GM18520 (cell line): ENCODE measurements at regions not wholly inside any gene's neighbourhood (a gene's known extent, or its start where the extent isn't known, plus 50 kb on each side); places are given as distances from the start of the nearest gene placed in this dataset.
A peak's percentile ranks its signal among the peaks of the same experiment; 100 is the strongest.

Experiments used
- ATAC-seq: cut with Tn5 transposase; IDR thresholded peaks from one replicate; pipeline ENCODE4 v1.9.1; 2021; ENCODE audit not compliant: unreplicated experiment

DNA sequence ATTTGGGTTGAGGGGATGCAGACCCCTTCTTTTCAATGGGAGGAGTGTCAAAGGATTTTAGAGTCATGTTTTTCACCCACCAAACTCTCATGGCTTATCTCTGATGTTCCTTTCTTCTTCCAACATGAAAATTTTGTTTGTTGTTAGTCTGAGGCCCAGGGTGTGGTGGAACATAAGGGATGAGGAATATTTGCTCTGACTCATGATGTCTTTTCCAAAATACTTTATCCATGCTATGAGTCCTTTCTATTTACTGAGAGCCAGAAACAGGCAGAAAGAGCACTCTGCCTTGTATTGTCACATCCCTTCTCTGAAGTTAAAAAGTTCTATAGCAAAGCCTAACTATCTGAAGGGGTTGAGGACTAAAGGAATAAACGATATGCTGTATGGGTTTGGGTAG, 61.6 kb upstream of the GYPA start:
- no peak for ATAC-seq

GRCh38 chr4:144203155-144203554, 62.6 kb upstream of the GYPA start:
- no peak for ATAC-seq

GRCh38 chr4:144204431-144204830, 63.9 kb upstream of the GYPA start:
- ATAC-seq = no peak

- no peak for ATAC-seq
These were observed 66.2 kb upstream of the GYPA start for GRCh38 chr4:144206711-144207110.

DNA sequence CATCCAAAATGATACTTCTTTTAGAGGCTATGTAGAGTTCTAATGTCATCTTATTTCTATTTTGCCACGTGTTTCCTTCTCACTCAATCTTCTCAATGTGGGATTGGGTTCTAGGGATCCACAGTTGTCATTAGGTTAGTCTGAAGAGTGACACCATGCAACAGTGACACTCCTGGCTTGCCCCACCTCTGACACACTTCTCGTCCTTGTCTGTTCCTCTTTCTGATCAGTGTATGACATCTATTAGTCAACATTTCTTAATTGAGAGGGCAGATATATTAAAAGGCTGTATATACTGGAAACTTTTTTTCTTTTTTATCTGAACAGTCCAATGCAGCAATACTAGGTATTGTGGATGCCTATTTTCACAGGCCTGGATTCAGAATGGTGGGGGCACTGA, 67.6 kb upstream of the GYPA start:
- ATAC-seq = no peak

GRCh38 chr4:144209491-144209890, 69.0 kb upstream of the GYPA start:
- no peak for ATAC-seq

DNA sequence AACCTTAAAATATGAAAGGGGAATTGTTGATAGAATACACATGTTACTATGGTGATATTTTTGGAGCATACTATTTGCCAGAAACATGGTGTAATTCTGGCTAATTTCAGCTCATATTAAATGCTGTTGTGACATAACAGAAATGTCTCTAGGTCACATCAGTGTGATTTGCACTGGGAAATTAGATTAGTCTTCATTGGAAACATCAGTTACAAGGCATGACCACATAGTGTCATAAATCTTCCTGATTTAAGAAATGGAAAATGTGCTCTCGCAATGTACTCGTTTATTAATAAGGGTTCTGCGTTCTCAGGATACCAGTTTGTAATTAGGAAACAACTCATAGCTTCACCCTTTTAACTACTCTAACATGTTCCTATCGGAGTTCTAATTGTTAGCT, 72.9 kb upstream of the GYPA start:
- no peak for ATAC-seq

GRCh38 chr4:144223149-144223548, 82.6 kb upstream of the GYPA start:
- ATAC-seq = no peak

DNA sequence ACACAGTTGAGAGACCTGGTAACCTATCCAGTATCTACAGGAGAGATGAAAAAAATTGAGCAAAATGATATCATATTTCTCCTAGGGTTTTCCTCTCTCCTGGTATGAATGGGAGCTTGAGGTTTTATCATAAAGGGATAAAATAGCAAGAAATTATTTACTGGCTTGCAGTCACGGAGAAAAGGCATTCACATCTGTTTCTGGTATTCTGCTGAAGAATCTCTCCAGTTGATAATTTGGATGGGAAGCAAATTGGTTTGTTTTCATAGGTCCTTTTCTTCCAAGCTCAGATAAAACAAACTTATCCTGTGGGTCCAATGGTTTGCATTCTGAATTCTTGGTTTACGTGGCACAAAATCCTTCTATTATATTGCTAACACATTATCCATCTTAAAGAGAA, 83.1 kb upstream of the GYPA start:
- ATAC-seq = no peak

DNA sequence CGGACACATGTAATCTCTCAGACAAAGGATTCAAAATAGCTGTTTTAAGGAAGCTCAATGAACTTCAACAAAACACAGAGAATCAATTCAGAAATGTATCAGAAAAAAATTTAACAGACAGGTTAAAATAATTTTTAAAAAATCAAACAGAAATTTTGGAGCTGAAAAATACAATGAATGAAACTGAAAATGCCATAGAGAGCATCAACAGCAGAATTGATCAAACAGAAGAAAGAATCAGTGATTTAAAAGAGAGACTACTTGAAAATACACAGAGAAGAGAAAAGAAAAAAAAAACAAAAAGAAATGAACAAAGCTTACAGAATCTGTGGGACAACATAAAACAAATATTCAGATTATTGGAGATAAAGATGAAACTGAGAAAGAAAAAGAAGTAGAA, 118.8 kb upstream of the GYPA start:
- ATAC-seq = no peak

- ATAC-seq = no peak
These were observed 126.6 kb upstream of the GYPA start for GRCh38 chr4:144267084-144267483.

DNA sequence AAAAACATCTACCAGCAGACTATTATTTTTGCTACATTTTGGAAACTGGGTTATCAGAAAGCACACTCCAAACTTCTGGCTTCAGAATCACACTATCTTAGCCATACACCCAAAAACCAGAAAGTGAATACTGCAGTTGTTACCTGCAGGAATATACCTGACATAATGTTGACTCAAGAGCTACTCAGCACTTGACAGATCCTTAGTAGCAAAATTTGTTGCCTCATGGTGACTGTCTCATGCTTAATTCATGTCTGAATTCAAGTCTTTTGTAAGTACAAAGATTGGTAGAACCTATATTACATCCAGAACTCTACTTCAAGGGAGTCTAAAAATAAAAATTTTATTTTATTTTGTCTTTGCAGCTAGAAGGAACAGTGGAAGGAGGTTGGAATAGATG, 140.2 kb upstream of the GYPA start:
- ATAC-seq = no peak

DNA sequence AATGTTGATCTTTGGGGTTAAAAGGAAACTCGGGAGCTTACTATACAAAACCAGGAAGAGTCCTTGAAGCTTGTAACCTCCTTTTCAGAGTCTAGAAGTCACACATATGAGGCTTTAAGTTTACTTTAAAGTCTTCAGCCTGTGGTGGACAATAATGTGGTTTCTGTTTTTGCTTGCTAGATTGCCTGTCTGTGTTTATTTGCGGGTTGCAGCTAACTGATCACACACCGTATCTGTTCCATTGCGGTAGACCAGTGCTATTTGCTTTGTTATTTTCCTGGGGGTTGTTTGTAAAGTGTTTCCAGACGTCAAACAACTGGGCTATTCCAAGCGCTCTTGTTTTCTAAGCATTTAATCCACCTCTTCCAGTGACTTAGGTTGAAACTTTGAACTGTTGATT, 143.0 kb upstream of the GYPA start:
- ATAC-seq = no peak

GRCh38 chr4:144284026-144284425, 143.5 kb upstream of the GYPA start:
- ATAC-seq = no peak

- peak; percentile 95 for ATAC-seq
These were observed 147.7 kb upstream of the GYPA start for GRCh38 chr4:144288011-144288903.

- ATAC-seq = no peak
These were observed 149.3 kb upstream of the GYPA start for GRCh38 chr4:144289667-144290428.

DNA sequence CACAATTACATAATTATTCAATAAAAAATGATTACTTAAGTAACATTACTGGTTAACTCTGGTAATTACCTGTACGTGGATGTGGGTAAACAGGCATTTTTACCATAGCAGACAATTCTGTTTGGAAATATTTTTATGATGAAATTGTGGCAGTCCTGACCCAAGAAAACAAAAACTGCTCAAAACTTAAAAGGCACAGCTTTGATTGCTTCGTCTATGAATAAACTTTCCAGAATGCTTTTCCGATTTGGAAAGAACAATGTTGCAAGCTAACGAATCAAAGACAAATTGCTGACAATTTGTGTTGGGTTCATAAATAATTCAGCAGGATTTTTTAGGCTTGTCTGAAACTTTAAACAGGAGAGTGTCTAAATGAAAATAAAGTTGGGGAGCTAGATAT, 150.6 kb upstream of the GYPA start:
- no peak for ATAC-seq

- no peak for ATAC-seq
These were observed 153.7 kb upstream of the GYPA start for GRCh38 chr4:144294211-144294610.

DNA sequence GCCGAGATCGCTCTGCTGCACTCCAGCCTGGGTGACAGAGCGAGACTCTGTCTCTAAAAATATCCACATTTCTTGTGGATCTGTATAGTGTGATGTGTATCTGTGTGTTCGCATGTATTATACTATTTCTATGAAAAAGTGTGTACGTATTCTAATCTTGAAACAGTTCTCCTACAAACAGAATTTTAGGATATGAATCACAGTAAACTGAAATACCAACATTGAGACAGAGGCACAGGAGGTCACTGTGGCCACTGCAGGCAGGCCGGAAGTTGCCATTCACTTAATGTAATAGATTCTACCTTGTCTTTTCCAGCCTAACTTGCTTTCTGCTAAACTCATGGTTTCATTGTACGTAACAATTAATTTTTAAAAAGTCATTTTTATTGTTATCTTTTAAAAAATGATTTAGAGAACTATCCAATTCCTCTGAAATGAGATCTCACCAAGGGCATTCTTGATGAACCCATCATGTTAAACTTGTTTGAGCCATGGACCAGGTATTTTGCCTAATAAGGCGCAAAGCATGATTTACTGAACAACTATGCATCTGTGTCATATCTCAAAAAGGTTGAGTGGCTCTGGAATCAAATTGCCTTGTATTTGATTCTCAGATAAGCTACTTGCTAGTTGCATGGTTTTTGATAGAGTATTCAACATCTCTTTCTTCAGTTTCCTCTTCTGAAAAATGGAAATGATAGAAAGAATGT, 154.9 kb upstream of the GYPA start:
- ATAC-seq = no peak

DNA sequence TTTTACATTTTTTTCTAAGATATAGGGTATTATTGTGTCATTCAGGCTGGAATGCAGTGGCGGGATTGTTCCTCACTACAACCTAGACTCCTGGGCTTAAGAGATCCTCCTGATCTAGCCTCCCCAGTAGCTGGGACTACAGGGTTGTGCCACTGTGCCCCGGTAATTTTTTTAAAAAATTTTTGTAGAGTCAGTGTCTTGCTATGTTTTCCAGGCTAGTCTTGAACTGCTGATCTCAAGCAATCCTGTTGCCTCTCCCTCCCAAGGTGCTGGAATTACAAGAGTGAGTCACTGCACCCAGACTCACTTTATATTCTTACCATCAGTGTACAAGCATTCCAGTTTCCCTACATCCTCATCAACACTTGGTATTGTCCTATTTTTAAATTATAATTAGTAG, 156.4 kb upstream of the GYPA start:
- no peak for ATAC-seq

GRCh38 chr4:144298519-144298918, 158.0 kb upstream of the GYPA start:
- no peak for ATAC-seq

DNA sequence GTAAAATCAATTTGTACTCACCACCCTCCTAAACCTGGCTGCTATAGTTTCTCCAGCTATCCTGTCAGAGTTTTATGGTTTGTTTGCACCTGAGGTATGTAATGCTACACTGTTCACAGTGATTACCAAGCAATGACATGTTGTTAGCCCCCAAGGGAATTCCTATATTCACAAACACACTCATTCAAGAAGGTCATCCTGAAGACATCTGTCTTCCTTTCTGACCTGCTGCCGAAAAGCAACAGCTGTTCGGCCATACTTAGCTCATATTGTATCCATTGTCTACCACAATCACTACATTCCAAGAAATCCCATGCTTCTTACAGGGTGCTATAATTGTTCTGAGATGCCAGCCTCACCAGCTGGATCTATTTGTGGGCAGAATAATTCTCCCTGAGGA, 160.1 kb upstream of the GYPA start:
- no peak for ATAC-seq
